GM21576 (cell line): ENCODE measurements at regions not wholly inside any gene's neighbourhood (a gene's known extent, or its start where the extent isn't known, plus 50 kb on each side); places are given as distances from the start of the nearest gene placed in this dataset.
"Not testable (repeated sequence)": the region's sequence is repeated elsewhere in the genome, so short reads cannot be mapped to it uniquely, and the experiment has no call there.

Experiments used
- ATAC-seq: cut with Tn5 transposase; IDR thresholded peaks from one replicate; pipeline ENCODE4 v1.9.1; 2021; ENCODE audit warnings: mild to moderate bottlenecking, moderate library complexity; ENCODE audit not compliant: unreplicated experiment

DNA sequence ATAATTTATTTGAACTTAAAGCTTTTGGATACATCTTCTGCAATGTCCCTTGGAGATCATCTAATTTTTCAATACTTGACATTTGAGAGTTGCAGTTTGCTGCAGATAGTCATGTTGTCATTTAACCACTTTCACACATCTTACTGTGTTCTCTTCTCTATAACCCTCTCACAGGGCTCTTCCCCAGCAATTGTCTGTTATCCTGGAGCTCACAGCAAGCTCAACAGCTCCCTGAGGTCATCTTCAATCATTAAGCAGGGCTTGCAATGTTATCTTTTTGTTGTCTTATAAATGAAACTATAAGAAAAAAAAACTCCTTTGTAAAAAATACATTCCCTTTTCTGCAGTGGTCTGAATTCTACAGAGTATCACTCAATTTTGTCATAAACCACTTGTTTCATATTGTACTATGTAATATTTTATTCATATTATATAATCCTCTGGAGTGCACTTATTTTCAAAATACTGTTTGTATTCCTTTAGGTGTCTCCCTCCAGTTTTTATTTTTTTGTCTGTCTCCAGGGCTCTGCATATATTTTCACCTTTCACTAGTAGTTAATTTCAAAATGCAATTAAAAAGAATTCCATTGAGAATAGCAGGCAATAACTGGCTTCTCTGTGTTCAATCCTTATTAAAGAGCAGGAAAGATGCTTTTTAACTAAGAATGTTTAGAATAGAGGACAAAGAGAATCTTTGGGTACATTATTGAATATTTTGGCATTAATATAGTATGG lies 106.3 kb upstream of the ARSJ start:
- ATAC-seq = no peak

- no peak for ATAC-seq
Measured at GRCh38 chr4:114087596-114088230, 108.3 kb upstream of the ARSJ start.

DNA sequence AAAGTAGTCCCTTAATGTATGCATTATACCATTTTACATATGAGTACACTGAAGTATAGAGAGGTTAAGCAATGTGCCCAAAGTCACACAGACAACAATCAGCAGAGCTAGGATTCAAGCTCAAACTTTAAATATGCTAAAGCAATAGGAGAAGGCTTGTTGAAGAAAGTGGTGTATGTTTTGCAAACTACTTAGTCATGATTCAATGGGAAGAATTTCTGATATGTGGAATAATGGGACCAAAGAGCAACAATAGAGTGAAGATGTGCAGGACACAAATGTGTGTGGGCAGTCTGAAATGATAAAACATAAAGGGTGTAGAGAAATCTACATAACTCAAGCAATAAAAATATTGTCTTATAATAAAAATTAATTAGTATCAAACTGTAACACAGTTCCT lies 109.0 kb upstream of the ARSJ start:
- ATAC-seq = no peak

- no peak for ATAC-seq
Measured at GRCh38 chr4:114091546-114091945, 112.1 kb upstream of the ARSJ start.

DNA sequence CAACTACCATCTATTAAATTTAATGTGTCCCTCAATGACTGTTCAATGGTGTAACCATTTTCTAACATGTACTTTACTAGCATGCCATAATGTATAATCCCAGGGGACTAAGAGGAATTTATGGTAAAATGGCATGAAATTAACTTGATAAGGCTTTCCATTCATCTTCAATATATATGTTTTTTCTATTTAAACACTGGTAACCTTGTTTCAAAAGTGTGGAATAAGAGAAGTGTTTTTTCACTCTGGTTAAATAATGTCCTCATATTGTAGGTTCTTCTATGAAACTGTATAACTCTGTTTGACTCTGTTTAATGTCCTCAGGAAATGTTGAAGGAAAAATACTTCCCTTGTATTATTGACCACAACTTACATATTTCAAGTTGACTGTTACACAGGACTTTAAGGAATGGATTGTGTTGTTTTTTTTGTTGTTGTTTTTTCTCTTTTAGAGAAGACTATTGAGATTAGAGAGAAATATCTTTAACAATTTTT lies 113.8 kb upstream of the ARSJ start:
- no peak for ATAC-seq

- ATAC-seq = no peak
Measured at GRCh38 chr4:114100288-114101031, 121.0 kb upstream of the ARSJ start.

DNA sequence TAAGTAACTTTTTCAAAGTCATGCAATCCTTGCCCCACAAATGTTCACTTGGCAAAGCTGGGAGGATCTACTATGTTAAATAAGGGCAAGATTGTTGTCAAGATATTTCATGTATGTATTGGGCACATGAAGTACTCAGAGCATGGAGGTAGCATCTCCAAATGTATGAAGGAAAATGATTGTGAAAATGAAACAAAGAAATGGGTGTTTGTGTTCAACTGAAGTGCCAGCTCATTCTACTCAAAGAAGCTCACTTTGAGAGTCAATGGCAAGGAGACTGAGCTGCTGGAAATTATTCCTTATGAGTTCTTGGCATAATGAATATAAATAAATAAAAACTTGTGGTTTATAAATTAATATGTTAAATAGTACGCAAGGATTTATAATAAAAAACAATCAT lies 124.5 kb upstream of the ARSJ start:
- ATAC-seq = no peak

DNA sequence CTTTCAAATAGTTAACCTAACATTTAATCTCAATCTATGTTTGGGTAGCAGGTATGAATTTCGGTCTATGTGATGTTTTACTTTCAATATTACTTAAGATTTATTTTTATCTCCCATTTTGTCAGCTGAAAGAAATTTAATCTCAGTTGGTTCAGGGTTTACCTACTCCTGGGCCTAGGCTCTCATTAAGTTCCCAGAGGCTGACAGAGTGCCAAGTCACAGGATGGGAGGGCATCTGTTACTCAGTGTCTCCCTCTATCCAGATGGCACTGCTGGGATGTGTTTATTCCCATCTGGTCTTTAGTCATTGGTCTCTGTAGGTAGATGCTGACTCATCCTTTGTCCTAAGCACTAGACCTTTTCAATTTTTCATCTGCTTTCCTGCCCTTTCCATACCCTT lies 129.4 kb upstream of the ARSJ start:
- no peak for ATAC-seq

- ATAC-seq = no peak
Measured at GRCh38 chr4:114109776-114110175, 130.3 kb upstream of the ARSJ start.

DNA sequence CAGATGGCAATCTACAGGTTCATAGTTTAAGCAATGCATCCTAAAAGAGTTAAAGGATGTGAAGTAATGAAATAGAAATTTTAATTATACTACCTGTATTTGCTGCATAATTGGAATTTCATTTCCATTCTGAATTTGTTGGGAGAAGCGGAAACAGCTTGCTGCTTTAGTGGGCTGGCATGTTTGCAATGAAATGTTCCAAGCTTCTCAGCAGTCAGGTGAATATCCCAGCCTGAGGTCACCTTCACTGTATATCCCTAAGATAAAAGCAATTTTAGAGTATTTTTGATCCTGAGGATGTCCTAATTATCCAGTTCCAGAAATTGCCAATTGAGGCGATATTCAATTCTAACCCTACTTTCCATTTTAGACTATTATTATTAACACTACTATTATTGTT lies 136.1 kb upstream of the ARSJ start:
- ATAC-seq = no peak

GRCh38 chr4:114116861-114117260 lies 137.4 kb upstream of the ARSJ start:
- no peak for ATAC-seq

DNA sequence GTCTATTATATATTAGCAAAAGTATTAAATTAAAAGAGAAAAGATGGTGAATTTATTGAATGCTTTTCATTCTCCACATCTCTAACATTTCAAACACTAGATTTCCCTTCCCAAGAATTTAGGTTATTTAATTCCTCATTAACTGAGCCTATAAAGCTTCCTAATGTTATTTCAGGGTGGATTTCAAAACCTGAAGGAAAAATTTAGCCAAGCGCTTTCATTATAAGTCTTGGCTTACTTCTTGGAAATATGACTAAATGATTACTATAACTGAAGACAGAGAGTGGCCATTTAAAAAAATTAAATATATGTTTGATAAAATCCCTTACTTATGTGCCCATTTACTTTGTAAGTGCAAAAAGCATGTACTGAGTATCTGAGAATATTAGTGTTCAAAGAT lies 141.8 kb upstream of the ARSJ start:
- no peak for ATAC-seq

GRCh38 chr4:114132199-114132598 lies 152.8 kb upstream of the ARSJ start:
- ATAC-seq = no peak

DNA sequence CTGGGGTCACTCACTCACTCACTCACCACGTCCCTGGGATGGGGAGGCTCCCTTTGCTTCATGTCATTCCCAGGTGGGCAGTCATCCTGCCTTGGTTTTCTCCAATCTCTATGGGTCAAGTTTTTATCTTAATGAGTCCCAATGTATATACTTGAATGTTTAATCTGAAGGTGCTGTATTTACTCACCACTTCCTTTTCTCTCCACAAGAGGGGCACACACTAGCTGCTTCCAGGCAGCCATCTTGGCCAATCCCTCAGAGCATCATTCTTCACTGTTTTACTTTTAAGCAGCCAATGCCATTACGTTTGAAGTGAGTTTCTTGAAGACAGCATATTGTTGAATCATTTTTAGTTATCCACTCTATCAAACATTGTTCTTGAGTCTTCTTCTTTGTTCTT lies 153.4 kb upstream of the ARSJ start:
- no peak for ATAC-seq

- no peak for ATAC-seq
Measured at GRCh38 chr4:114136069-114136468, 156.6 kb upstream of the ARSJ start.

GRCh38 chr4:114137984-114138383 lies 158.5 kb upstream of the ARSJ start:
- no peak for ATAC-seq

- ATAC-seq = no peak
Measured at GRCh38 chr4:114146947-114147618, 167.6 kb upstream of the ARSJ start.

- not testable (repeated sequence) for ATAC-seq
Measured at GRCh38 chr4:114147619-114148208, 168.3 kb upstream of the ARSJ start.

DNA sequence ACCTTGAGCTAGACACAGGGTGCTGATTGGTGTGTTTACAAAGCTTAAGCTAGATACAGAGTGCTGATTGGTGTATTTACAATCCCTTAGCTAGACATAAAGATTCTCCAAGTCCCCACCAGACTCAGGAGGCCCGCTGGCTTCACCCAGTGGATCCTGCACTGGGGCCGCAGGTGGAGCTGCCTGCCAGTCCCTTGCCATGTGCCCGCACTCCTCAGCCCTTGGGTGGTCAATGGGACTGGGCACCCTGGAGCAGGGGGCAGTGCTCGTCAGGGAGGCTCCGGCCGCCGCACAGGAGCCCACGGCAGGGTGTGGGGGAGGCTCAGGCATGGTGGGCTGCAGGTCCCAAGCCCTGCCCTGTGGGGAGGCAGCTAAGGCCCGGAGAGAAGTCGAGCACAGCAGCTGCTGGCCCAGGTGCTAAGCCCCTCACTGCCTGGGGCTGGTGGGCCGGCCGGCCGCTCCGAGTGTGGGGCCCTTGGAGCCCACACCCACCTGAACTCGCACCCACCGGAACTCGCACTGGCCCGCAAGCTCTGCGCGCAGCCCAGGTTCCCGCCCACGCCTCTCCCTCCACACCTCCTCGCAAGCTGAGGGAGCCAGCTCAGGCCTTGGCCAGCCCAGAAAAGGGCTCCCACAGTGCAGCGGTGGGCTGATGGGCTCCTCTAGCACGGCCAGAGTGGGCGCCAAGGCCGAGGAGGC lies 169.1 kb upstream of the ARSJ start:
- ATAC-seq = not testable (repeated sequence)

GRCh38 chr4:114156371-114156770 lies 176.9 kb upstream of the ARSJ start:
- ATAC-seq = no peak
